ENCODE measurements at regions not wholly inside any gene's neighbourhood (a gene's known extent, or its start where the extent isn't known, plus 50 kb on each side); places are given as distances from the start of the nearest gene placed in this dataset.

- TF ChIP-seq CTCF (conservative IDR thresholded peaks at IDR 0.05; ENCODE audit: low read depth in 2 of 2), result no peak
- TF ChIP-seq EZH2phosphoT487 (IDR thresholded peaks at IDR 0.05; ENCODE audit: unreplicated experiment), result no peak
- no peak for TF ChIP-seq CREB1 (CRISPR knock-in tag; IDR thresholded peaks at IDR 0.05; ENCODE audit: low read depth)
- TF ChIP-seq EZH2 (IDR thresholded peaks at IDR 0.05; ENCODE audit: low read depth, unreplicated experiment), result no peak
- TF ChIP-seq POLR2AphosphoS5 (IDR thresholded peaks at IDR 0.05; ENCODE audit: low read depth), result no peak
Observed at GRCh38 chr14:71240171-71240570, 332.9 kb downstream of the PCNX1 start.

All from GM23338 (cell line).